GM19351 (cell line): ENCODE measurements at regions not wholly inside any gene's neighbourhood (a gene's known extent, or its start where the extent isn't known, plus 50 kb on each side); places are given as distances from the start of the nearest gene placed in this dataset.
"Not testable (repeated sequence)": the region's sequence is repeated elsewhere in the genome, so short reads cannot be mapped to it uniquely, and the experiment has no call there.

Experiments
- ATAC-seq: cut with Tn5 transposase; IDR thresholded peaks from one replicate; pipeline ENCODE4 v1.9.1; 2021; ENCODE audit warnings: mild to moderate bottlenecking, moderate library complexity; ENCODE audit not compliant: unreplicated experiment

GRCh38 chr10:57094083-57094482 is 733.0 kb upstream of the ZWINT start:
- no peak for ATAC-seq

GRCh38 chr10:57053530-57053929 is 692.5 kb upstream of the ZWINT start:
- no peak for ATAC-seq

- ATAC-seq = no peak
Observed at GRCh38 chr10:57049096-57049495, 688.0 kb upstream of the ZWINT start.

- no peak for ATAC-seq
Observed at GRCh38 chr10:57038531-57038930, 677.5 kb upstream of the ZWINT start.

- no peak for ATAC-seq
Observed at GRCh38 chr10:57035310-57035709, 674.3 kb upstream of the ZWINT start.

GRCh38 chr10:57032301-57032700 is 671.2 kb upstream of the ZWINT start:
- ATAC-seq = not testable (repeated sequence)

GRCh38 chr10:57031346-57031745 is 670.3 kb upstream of the ZWINT start:
- no peak for ATAC-seq

GRCh38 chr10:57026307-57026706 is 665.2 kb upstream of the ZWINT start:
- no peak for ATAC-seq

- ATAC-seq = no peak
Observed at GRCh38 chr10:57023626-57024025, 662.6 kb upstream of the ZWINT start.

- no peak for ATAC-seq
Observed at GRCh38 chr10:57018452-57018851, 657.4 kb upstream of the ZWINT start.

GRCh38 chr10:57017356-57018037 is 656.4 kb upstream of the ZWINT start:
- ATAC-seq = no peak

GRCh38 chr10:57015595-57016318 is 654.7 kb upstream of the ZWINT start:
- ATAC-seq = no peak

- ATAC-seq = no peak
Observed at GRCh38 chr10:57015187-57015586, 654.1 kb upstream of the ZWINT start.

GRCh38 chr10:57014758-57015157 is 653.7 kb upstream of the ZWINT start:
- no peak for ATAC-seq

- no peak for ATAC-seq
Observed at GRCh38 chr10:57008189-57008588, 647.1 kb upstream of the ZWINT start.

GRCh38 chr10:56991591-56992069 is 630.6 kb upstream of the ZWINT start:
- ATAC-seq = no peak

GRCh38 chr10:56975513-56975912 is 614.5 kb upstream of the ZWINT start:
- no peak for ATAC-seq

- ATAC-seq = no peak
Observed at GRCh38 chr10:56973766-56974165, 612.7 kb upstream of the ZWINT start.

- no peak for ATAC-seq
Observed at GRCh38 chr10:56943221-56943755, 582.2 kb upstream of the ZWINT start.

- no peak for ATAC-seq
Observed at GRCh38 chr10:56934515-56934914, 573.5 kb upstream of the ZWINT start.

- ATAC-seq = no peak
Observed at GRCh38 chr10:56928714-56929113, 567.7 kb upstream of the ZWINT start.

GRCh38 chr10:56927701-56928100 is 566.6 kb upstream of the ZWINT start:
- no peak for ATAC-seq
